ENCODE measurements at regions not wholly inside any gene's neighbourhood (a gene's known extent, or its start where the extent isn't known, plus 50 kb on each side); places are given as distances from the start of the nearest gene placed in this dataset.

GRCh38 chr15:92565351-92566125 lies 90.0 kb downstream of the FAM174B start:
- WGBS, 2 donors: 78 to 89% methylated on average over 5 of the region's 5 CpGs
- intact Hi-C loops (cut with DNase I): no loop called here
- H3K27me3 ChIP-seq (ENCODE audit: control insufficient read depth in 1 of 2, insufficient read depth in 2 of 2, low read length in 1 of 2): no peaks in the 10 kb centered on the region

DNA sequence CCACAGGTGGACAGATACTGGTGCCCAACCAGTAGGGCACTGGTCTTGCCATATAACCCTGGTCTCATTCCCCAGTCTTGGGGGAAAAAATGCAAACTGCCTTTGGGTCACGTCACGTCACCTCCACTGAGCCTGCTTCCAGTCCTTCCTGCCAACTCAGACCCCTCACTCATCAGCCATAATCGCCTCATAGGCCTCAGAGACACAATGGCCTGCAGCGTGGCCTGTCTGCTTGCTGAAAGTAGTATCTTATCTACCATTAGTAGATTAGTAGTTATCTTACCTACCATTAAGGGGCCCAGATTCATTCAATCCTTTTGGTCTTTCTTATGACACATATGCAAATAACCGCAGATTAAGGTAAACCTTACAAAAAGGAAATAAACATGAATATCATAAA lies 93.8 kb downstream of the FAM174B start:
- H3K27ac ChIP-seq (ENCODE audit: low read depth in 1 of 2, low read length in 2 of 2): no peak overlapping the region
- 84 to 85% methylated on average over 5 of the region's 5 CpGs for WGBS, 2 donors
- no peak overlapping the region for H3K4me3 ChIP-seq (ENCODE audit: low read length in 2 of 2)
- no peaks in the 10 kb centered on the region for H3K4me1 ChIP-seq (ENCODE audit: control insufficient read depth in 1 of 2, insufficient read depth in 2 of 2, low read length in 2 of 2)
- ATAC-seq (ENCODE audit: low FRiP score): no peak
- no peaks in the 10 kb centered on the region for H3K9me3 ChIP-seq (ENCODE audit: control insufficient read depth, low read length)
- no peaks in the 10 kb centered on the region for H3K36me3 ChIP-seq (ENCODE audit: control insufficient read depth in 1 of 2, insufficient read depth in 2 of 2, low read length in 1 of 2)
- DNase-seq: no peak
- no peaks in the 10 kb centered on the region for H3K27me3 ChIP-seq (ENCODE audit: control insufficient read depth in 1 of 2, insufficient read depth in 2 of 2, low read length in 1 of 2)
- intact Hi-C loops (cut with DNase I): no loop called here

More at GRCh38 chr15:92565351-92566125, 90.0 kb downstream of the FAM174B start:
- Histone ChIP-seq H3K36me3 (ENCODE audit: control insufficient read depth in 1 of 2, insufficient read depth in 2 of 2, low read length in 1 of 2) (no peaks in the 10 kb centered on the region), H3K4me1 (ENCODE audit: control insufficient read depth in 1 of 2, insufficient read depth in 2 of 2, low read length in 2 of 2) (no peaks in the 10 kb centered on the region), H3K27ac (ENCODE audit: low read depth in 1 of 2, low read length in 2 of 2) (no peak overlapping the region), H3K9me3 (ENCODE audit: control insufficient read depth, low read length) (no peaks in the 10 kb centered on the region), H3K4me3 (ENCODE audit: low read length in 2 of 2) (no peak overlapping the region)
- ATAC-seq (ENCODE audit: low FRiP score) (no peak), DNase-seq (no peak)

DNA sequence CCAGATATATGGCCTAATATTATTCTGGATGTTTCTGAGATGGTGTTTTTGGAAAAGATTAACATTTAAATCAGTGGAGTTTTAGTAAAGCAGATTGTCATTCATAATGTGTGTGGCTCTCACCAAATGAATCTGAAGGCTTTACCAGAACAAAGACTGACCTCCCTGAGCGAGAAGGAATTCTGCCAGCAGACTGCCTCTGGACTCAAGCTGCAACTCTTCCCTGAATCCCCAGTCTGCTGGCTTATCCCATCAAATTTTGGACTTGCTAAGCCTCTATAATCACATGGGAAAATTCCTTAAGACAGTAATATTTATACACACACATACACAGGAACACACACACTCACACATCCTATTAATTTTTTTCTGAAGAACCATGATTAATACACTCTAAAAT lies 102.3 kb downstream of the FAM174B start:
- DNase-seq (no peak), ATAC-seq (ENCODE audit: low FRiP score) (no peak)
- no peak overlapping the region for H3K27ac ChIP-seq (ENCODE audit: low read depth in 1 of 2, low read length in 2 of 2)
- peaks cover 2% of the 10 kb centered on the region for H3K9me3 ChIP-seq (ENCODE audit: control insufficient read depth, low read length)
- no peaks in the 10 kb centered on the region for H3K36me3 ChIP-seq (ENCODE audit: control insufficient read depth in 1 of 2, insufficient read depth in 2 of 2, low read length in 1 of 2)
- no peaks in the 10 kb centered on the region for H3K27me3 ChIP-seq (ENCODE audit: control insufficient read depth in 1 of 2, insufficient read depth in 2 of 2, low read length in 1 of 2)
- no peak overlapping the region for H3K4me3 ChIP-seq (ENCODE audit: low read length in 2 of 2)
- intact Hi-C loops (cut with DNase I): no loop called here
- WGBS, 2 donors: 76 to 81% methylated on average over 1 of the region's 1 CpG
- no peaks in the 10 kb centered on the region for H3K4me1 ChIP-seq (ENCODE audit: control insufficient read depth in 1 of 2, insufficient read depth in 2 of 2, low read length in 2 of 2)

- intact Hi-C loops (cut with DNase I): no loop called here
- DNase-seq: no peak
- Histone ChIP-seq H3K4me1 (ENCODE audit: control insufficient read depth in 1 of 2, insufficient read depth in 2 of 2, low read length in 2 of 2) (no peaks in the 10 kb centered on the region), H3K36me3 (ENCODE audit: control insufficient read depth in 1 of 2, insufficient read depth in 2 of 2, low read length in 1 of 2) (no peaks in the 10 kb centered on the region), H3K27me3 (ENCODE audit: control insufficient read depth in 1 of 2, insufficient read depth in 2 of 2, low read length in 1 of 2) (no peaks in the 10 kb centered on the region), H3K9me3 (ENCODE audit: control insufficient read depth, low read length) (peaks cover 2% of the 10 kb centered on the region), H3K27ac (ENCODE audit: low read depth in 1 of 2, low read length in 2 of 2) (no peak overlapping the region), H3K4me3 (ENCODE audit: low read length in 2 of 2) (no peak overlapping the region)
- ATAC-seq (ENCODE audit: low FRiP score): no peak
Measured at GRCh38 chr15:92545996-92546395, 109.6 kb downstream of the FAM174B start.

- WGBS, 2 donors: 40 to 46% methylated on average over 7 of the region's 7 CpGs
- Histone ChIP-seq H3K27me3 (ENCODE audit: control insufficient read depth in 1 of 2, insufficient read depth in 2 of 2, low read length in 1 of 2) (no peaks in the 10 kb centered on the region), H3K27ac (ENCODE audit: low read depth in 1 of 2, low read length in 2 of 2) (no peak overlapping the region), H3K36me3 (ENCODE audit: control insufficient read depth in 1 of 2, insufficient read depth in 2 of 2, low read length in 1 of 2) (no peaks in the 10 kb centered on the region), H3K9me3 (ENCODE audit: control insufficient read depth, low read length) (peaks cover 2% of the 10 kb centered on the region), H3K4me3 (ENCODE audit: low read length in 2 of 2) (no peak overlapping the region), H3K4me1 (ENCODE audit: control insufficient read depth in 1 of 2, insufficient read depth in 2 of 2, low read length in 2 of 2) (no peaks in the 10 kb centered on the region)
- intact Hi-C loops (cut with DNase I): no loop called here
- ATAC-seq (ENCODE audit: low FRiP score) (no peak), DNase-seq (no peak)
Measured at GRCh38 chr15:92541291-92542200, 114.0 kb downstream of the FAM174B start.

- 72 to 74% methylated on average over 3 of the region's 3 CpGs for WGBS, 2 donors
- intact Hi-C loops (cut with DNase I): no loop called here
- H3K4me3 ChIP-seq (ENCODE audit: low read length in 2 of 2): no peak overlapping the region
- ATAC-seq (ENCODE audit: low FRiP score) (no peak), DNase-seq (no peak)
- H3K9me3 ChIP-seq (ENCODE audit: control insufficient read depth, low read length): peaks cover 2% of the 10 kb centered on the region
- no peaks in the 10 kb centered on the region for H3K4me1 ChIP-seq (ENCODE audit: control insufficient read depth in 1 of 2, insufficient read depth in 2 of 2, low read length in 2 of 2)
- no peaks in the 10 kb centered on the region for H3K36me3 ChIP-seq (ENCODE audit: control insufficient read depth in 1 of 2, insufficient read depth in 2 of 2, low read length in 1 of 2)
- no peak overlapping the region for H3K27ac ChIP-seq (ENCODE audit: low read depth in 1 of 2, low read length in 2 of 2)
- no peaks in the 10 kb centered on the region for H3K27me3 ChIP-seq (ENCODE audit: control insufficient read depth in 1 of 2, insufficient read depth in 2 of 2, low read length in 1 of 2)
Measured at GRCh38 chr15:92538115-92538514, 117.5 kb downstream of the FAM174B start.

DNA sequence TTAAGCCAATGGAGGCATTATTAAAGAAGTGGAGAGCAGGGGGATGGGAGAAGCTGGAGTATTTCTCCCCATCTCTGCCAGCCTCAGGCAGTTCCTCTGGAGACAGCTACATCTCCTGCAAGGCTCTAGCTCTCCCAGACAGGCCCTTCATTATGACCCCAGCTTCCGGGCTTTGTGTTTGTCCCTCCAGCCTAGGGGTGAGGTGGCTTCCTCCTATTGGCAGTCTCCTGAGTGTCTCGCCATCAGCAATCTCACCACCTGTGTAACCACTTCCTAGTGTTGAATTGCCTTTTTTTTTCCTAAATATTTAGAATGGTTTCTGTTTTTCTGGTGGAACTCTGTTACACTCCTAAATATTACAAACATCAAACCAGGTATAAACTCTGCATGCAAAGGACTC lies 122.3 kb downstream of the FAM174B start:
- no peaks in the 10 kb centered on the region for H3K9me3 ChIP-seq (ENCODE audit: control insufficient read depth, low read length)
- intact Hi-C loops (cut with DNase I): no loop called here
- ATAC-seq (ENCODE audit: low FRiP score): no peak

GRCh38 chr15:92531406-92531805 lies 124.2 kb downstream of the FAM174B start:
- no peak for DNase-seq
- H3K9me3 ChIP-seq (ENCODE audit: control insufficient read depth, low read length): no peaks in the 10 kb centered on the region
- intact Hi-C loops (cut with DNase I): no loop called here
- H3K27me3 ChIP-seq (ENCODE audit: control insufficient read depth in 1 of 2, insufficient read depth in 2 of 2, low read length in 1 of 2): peaks cover 0 to 2% of the 10 kb centered on the region in 2 donors
- no peak for ATAC-seq (ENCODE audit: low FRiP score)
- H3K4me3 ChIP-seq (ENCODE audit: low read length in 2 of 2): no peak overlapping the region
- no peak overlapping the region for H3K27ac ChIP-seq (ENCODE audit: low read depth in 1 of 2, low read length in 2 of 2)
- 85 to 86% methylated on average over 1 of the region's 1 CpG for WGBS, 2 donors
- H3K36me3 ChIP-seq (ENCODE audit: control insufficient read depth in 1 of 2, insufficient read depth in 2 of 2, low read length in 1 of 2): no peaks in the 10 kb centered on the region
- no peaks in the 10 kb centered on the region for H3K4me1 ChIP-seq (ENCODE audit: control insufficient read depth in 1 of 2, insufficient read depth in 2 of 2, low read length in 2 of 2)

More for the DNA sequence above, 122.3 kb downstream of the FAM174B start:
- Histone ChIP-seq H3K27ac (ENCODE audit: low read depth in 1 of 2, low read length in 2 of 2) (no peak overlapping the region), H3K27me3 (ENCODE audit: control insufficient read depth in 1 of 2, insufficient read depth in 2 of 2, low read length in 1 of 2) (peaks cover 0 to 2% of the 10 kb centered on the region in 2 donors), H3K36me3 (ENCODE audit: control insufficient read depth in 1 of 2, insufficient read depth in 2 of 2, low read length in 1 of 2) (no peaks in the 10 kb centered on the region), H3K4me3 (ENCODE audit: low read length in 2 of 2) (no peak overlapping the region), H3K4me1 (ENCODE audit: control insufficient read depth in 1 of 2, insufficient read depth in 2 of 2, low read length in 2 of 2) (no peaks in the 10 kb centered on the region)
- 76 to 80% methylated on average over 2 of the region's 2 CpGs for WGBS, 2 donors
- DNase-seq: no peak
